ENCODE measurements at regions not wholly inside any gene's neighbourhood (a gene's known extent, or its start where the extent isn't known, plus 50 kb on each side); places are given as distances from the start of the nearest gene placed in this dataset.
"Not testable (repeated sequence)": the region's sequence is repeated elsewhere in the genome, so short reads cannot be mapped to it uniquely, and the experiment has no call there.

GRCh38 chr3:81989274-81989673 lies 227.8 kb upstream of the GBE1 start:
- no peak for TF ChIP-seq CTCF (IDR thresholded peaks at IDR 0.05)
- TF ChIP-seq POLR2A (IDR thresholded peaks at IDR 0.05): no peak

GRCh38 chr3:81987412-81987811 lies 226.0 kb upstream of the GBE1 start:
- not testable (repeated sequence) for H3K9me3 ChIP-seq, DNase-seq, H3K36me3 ChIP-seq

More at GRCh38 chr3:81989274-81989673, 227.8 kb upstream of the GBE1 start:
- no peak overlapping the region for H3K4me3 ChIP-seq
- no peaks in the 10 kb centered on the region for H3K27me3 ChIP-seq
- H3K9me3 ChIP-seq: no peaks in the 10 kb centered on the region
- H3K27ac ChIP-seq: no peak overlapping the region
- no peak for DNase-seq
- H3K36me3 ChIP-seq: no peaks in the 10 kb centered on the region
- H3K4me1 ChIP-seq: no peaks in the 10 kb centered on the region

GRCh38 chr3:81985996-81986723 lies 224.7 kb upstream of the GBE1 start:
- TF ChIP-seq POLR2A (IDR thresholded peaks at IDR 0.05) (no peak), CTCF (IDR thresholded peaks at IDR 0.05) (no peak)
- Histone ChIP-seq H3K27ac (no peak overlapping the region), H3K4me3 (no peak overlapping the region)

More at GRCh38 chr3:81987412-81987811, 226.0 kb upstream of the GBE1 start:
- not testable (repeated sequence) for H3K27me3 ChIP-seq, H3K4me3 ChIP-seq, H3K4me1 ChIP-seq, H3K27ac ChIP-seq

GRCh38 chr3:81983382-81983781 lies 221.9 kb upstream of the GBE1 start:
- no peak for DNase-seq
- Histone ChIP-seq H3K4me3 (no peak overlapping the region), H3K27me3 (no peaks in the 10 kb centered on the region), H3K36me3 (no peaks in the 10 kb centered on the region), H3K4me1 (no peaks in the 10 kb centered on the region), H3K9me3 (no peaks in the 10 kb centered on the region), H3K27ac (no peak overlapping the region)
- TF ChIP-seq CTCF (IDR thresholded peaks at IDR 0.05) (no peak), POLR2A (IDR thresholded peaks at IDR 0.05) (no peak)

More at GRCh38 chr3:81985996-81986723, 224.7 kb upstream of the GBE1 start:
- no peak for DNase-seq
- Histone ChIP-seq H3K9me3 (no peaks in the 10 kb centered on the region), H3K27me3 (no peaks in the 10 kb centered on the region), H3K4me1 (no peaks in the 10 kb centered on the region), H3K36me3 (no peaks in the 10 kb centered on the region)

GRCh38 chr3:81980596-81981494 lies 219.4 kb upstream of the GBE1 start:
- TF ChIP-seq CTCF (IDR thresholded peaks at IDR 0.05) (no peak), POLR2A (IDR thresholded peaks at IDR 0.05) (no peak)
- Histone ChIP-seq H3K27ac (no peak overlapping the region), H3K36me3 (no peaks in the 10 kb centered on the region), H3K27me3 (no peaks in the 10 kb centered on the region), H3K4me1 (no peaks in the 10 kb centered on the region), H3K9me3 (no peaks in the 10 kb centered on the region), H3K4me3 (no peak overlapping the region)
- DNase-seq: no peak

- Histone ChIP-seq H3K27ac (no peak overlapping the region), H3K36me3 (no peaks in the 10 kb centered on the region), H3K4me3 (no peak overlapping the region), H3K27me3 (no peaks in the 10 kb centered on the region), H3K4me1 (no peaks in the 10 kb centered on the region), H3K9me3 (no peaks in the 10 kb centered on the region)
- DNase-seq: no peak
- TF ChIP-seq POLR2A (IDR thresholded peaks at IDR 0.05) (no peak), CTCF (IDR thresholded peaks at IDR 0.05) (no peak)
These were observed 213.3 kb upstream of the GBE1 start for GRCh38 chr3:81974751-81975150.

Data from Peyer's patch (tissue), 4 donors.